ENCODE measurements at regions not wholly inside any gene's neighbourhood (a gene's known extent, or its start where the extent isn't known, plus 50 kb on each side); places are given as distances from the start of the nearest gene placed in this dataset.

DNA sequence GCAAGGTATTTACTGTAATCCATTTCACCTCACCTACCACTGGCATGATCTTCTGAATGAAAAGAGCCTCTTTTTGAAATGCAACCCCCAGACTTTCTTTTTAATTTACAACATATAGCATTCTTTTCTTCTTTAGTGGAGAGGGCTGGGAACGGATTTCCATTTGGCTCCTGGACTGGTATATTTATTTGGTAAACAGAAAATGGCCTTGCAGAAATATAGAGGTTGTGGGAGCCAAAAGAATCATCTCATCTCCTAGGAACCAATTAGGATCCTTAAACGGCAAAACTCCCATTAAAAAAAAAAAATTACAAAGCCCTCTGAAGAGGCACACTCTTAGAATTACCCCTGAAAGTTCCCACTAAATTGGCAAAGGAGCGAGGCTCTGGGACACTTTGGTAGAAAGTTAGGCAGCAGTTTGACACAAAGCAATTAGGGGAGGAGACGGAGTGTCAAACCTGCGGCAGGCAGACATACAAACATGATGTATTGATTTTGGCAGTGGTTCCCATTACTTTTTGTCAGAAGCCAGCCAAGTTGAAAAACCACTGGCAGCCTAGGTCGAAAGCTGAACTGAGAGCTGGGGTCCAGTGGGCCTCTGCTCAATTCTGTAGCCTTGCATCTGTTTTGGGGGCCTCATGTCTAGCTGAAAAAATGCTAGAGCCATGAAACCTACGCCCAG lies 135.1 kb upstream of the MAGI3 start:
- no peak overlapping the region for H3K4ac ChIP-seq (replicated peaks; ENCODE audit: insufficient read length, low read depth, low read length)
- H3K4me3 ChIP-seq (ENCODE audit: extremely low read depth in 1 of 4, insufficient read depth in 2 of 4, low read depth in 3 of 4, low read length in 4 of 4), result peak overlapping the region in 1 of 4 experiments; percentile 36; a peak in 3 of 8 replicates
- FAIRE-seq (no peak), DNase-seq (ENCODE audit: low read depth in 1 of 2, low spot score in 2 of 2) (no peak)
- no peak overlapping the region for H4K5ac ChIP-seq (ENCODE audit: insufficient read length, low read depth, low read length)
- no peak overlapping the region; the same call in 1 of the 2 replicates for H3K18ac ChIP-seq (ENCODE audit: extremely low read depth, low read length)
- TF ChIP-seq, protein P1, sequence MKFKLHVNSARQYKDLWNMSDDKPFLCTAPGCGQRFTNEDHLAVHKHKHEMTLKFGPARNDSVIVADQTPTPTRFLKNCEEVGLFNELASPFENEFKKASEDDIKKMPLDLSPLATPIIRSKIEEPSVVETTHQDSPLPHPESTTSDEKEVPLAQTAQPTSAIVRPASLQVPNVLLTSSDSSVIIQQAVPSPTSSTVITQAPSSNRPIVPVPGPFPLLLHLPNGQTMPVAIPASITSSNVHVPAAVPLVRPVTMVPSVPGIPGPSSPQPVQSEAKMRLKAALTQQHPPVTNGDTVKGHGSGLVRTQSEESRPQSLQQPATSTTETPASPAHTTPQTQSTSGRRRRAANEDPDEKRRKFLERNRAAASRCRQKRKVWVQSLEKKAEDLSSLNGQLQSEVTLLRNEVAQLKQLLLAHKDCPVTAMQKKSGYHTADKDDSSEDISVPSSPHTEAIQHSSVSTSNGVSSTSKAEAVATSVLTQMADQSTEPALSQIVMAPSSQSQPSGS (IDR thresholded peaks at IDR 0.05; ENCODE audit: low read length), result no peak
- TF ChIP-seq, protein P2, sequence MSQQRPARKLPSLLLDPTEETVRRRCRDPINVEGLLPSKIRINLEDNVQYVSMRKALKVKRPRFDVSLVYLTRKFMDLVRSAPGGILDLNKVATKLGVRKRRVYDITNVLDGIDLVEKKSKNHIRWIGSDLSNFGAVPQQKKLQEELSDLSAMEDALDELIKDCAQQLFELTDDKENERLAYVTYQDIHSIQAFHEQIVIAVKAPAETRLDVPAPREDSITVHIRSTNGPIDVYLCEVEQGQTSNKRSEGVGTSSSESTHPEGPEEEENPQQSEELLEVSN (IDR thresholded peaks at IDR 0.05), result no peak
- TF ChIP-seq SIX5 (IDR thresholded peaks at IDR 0.05; ENCODE audit: low read depth, low read length), result no peak
- H2BK20ac ChIP-seq (ENCODE audit: low read length), result 0 out of 2 replicates have a peak overlapping the region, but pooled peaks have one; percentile 2
- no peak overlapping the region for H2BK15ac ChIP-seq (ENCODE audit: low read length)
- CTCF ChIA-PET (ENCODE audit: partially characterized antibody), result interaction anchor here (1.6 to 1.7 kb wide), 2 partner anchors 35 to 40 kb away, joined by 4 read pairs; no protein-coding TSS in a partner anchor
- no peak overlapping the region for H3K56ac ChIP-seq (replicated peaks; ENCODE audit: insufficient read length, low read depth, low read length)
- H3K27ac ChIP-seq (ENCODE audit: low read depth, low read length), result peak overlapping the region; percentile 54
- H2BK5ac ChIP-seq (ENCODE audit: low read depth, low read length), result no peak overlapping the region
- no peak overlapping the region for H4K8ac ChIP-seq (ENCODE audit: extremely low read depth, insufficient read depth, low read length)
- no peaks in the 10 kb centered on the region for H4K20me1 ChIP-seq (replicated peaks in 1 of 2; ENCODE audit: control insufficient read depth in 1 of 2, insufficient read depth in 2 of 2, low read length in 2 of 2)
- 64% methylated on average over 7 of the region's 7 CpGs; no CpG with 5 or more reads in 1 of the 2 experiments for WGBS, 2 experiments (ENCODE audit: extremely low coverage in 1 of 2, insufficient coverage in 1 of 2, insufficient read length in 1 of 2, insufficient replicate concordance in 2 of 2, low coverage in 1 of 2, low lambda C conversion rate in 2 of 2, missing lambda C conversion rate in 1 of 2)
- H2BK12ac ChIP-seq (ENCODE audit: low read depth, low read length), result 0 out of 2 replicates have a peak overlapping the region, but pooled peaks have one; percentile 13
- no peaks in the 10 kb centered on the region for H3K9me3 ChIP-seq (ENCODE audit: insufficient read depth in 2 of 2, low read depth in 1 of 2, low read length in 1 of 2)
- H3K9ac ChIP-seq (replicated peaks in 1 of 4; ENCODE audit: extremely low read depth in 1 of 4, low read depth in 3 of 4, low read length in 3 of 4), result no peak overlapping the region
- no peaks in the 10 kb centered on the region; a peak in 1 of 7 replicates for H3K27me3 ChIP-seq (replicated peaks in 1 of 4; ENCODE audit: control insufficient read depth in 3 of 4, extremely low read depth in 1 of 4, insufficient read depth in 3 of 4, low read length in 3 of 4)
- H3K36me3 ChIP-seq (ENCODE audit: control insufficient read depth in 2 of 4, insufficient read depth in 4 of 4, low read length in 3 of 4), result no peaks in the 10 kb centered on the region
- no peak overlapping the region for H2AK5ac ChIP-seq (ENCODE audit: low read depth, low read length)
- peak overlapping the region; percentile 58; the same call in 1 of the 2 replicates for H2AFZ ChIP-seq (ENCODE audit: low read length)
- peak overlapping the region; percentile 31 for H2BK120ac ChIP-seq (replicated peaks; ENCODE audit: low read depth, low read length)
- H3K79me1 ChIP-seq (ENCODE audit: low read depth, low read length), result no peaks in the 10 kb centered on the region
- peaks cover 7 to 28% (median 19%) of the 10 kb centered on the region in 4 experiments for H3K4me1 ChIP-seq (replicated peaks in 1 of 4; ENCODE audit: control insufficient read depth in 3 of 4, insufficient read depth in 4 of 4, low read length in 3 of 4)
- H3K79me2 ChIP-seq (ENCODE audit: control insufficient read depth in 1 of 2, insufficient read depth in 2 of 2, low read length in 2 of 2), result no peaks in the 10 kb centered on the region
- H3K4me2 ChIP-seq (ENCODE audit: insufficient read depth in 1 of 2, low read depth in 2 of 2, low read length in 2 of 2), result peak overlapping the region; percentile 47 to 49
- no peaks in the 10 kb centered on the region for H3K23me2 ChIP-seq (ENCODE audit: low read depth, low read length)
- no peak overlapping the region for H3K23ac ChIP-seq (ENCODE audit: insufficient read length)
- H4K91ac ChIP-seq (replicated peaks; ENCODE audit: insufficient read length, low read length), result no peak overlapping the region
- POLR2A ChIA-PET (ENCODE audit: partially characterized antibody), result interaction anchor here (0.7 to 1.3 kb wide), 2 partner anchors 12 to 561 kb away, joined by 3 to 4 read pairs; no protein-coding TSS in a partner anchor
- no peak overlapping the region for H3K14ac ChIP-seq (ENCODE audit: insufficient read length)

All from H1 (cell line).